HepG2 (cell line): ENCODE measurements at regions not wholly inside any gene's neighbourhood (a gene's known extent, or its start where the extent isn't known, plus 50 kb on each side); places are given as distances from the start of the nearest gene placed in this dataset.

ENCODE experiments used
- ARHGAP35 ChIP-seq: sonication (generic); formaldehyde crosslinking; IDR thresholded peaks from 2 replicates; pipeline ENCODE4 v1.9.0; 2022; ENCODE audit warnings: mild to moderate bottlenecking, inconsistent platforms, moderate library complexity, missing genetic modification reagents, borderline replicate concordance
- ELK4 ChIP-seq: sonication (generic); formaldehyde crosslinking; IDR thresholded peaks from 2 replicates; pipeline ENCODE4 v1.9.0; 2021; ENCODE audit warnings: missing genetic modification reagents, borderline replicate concordance
- USF2 ChIP-seq, 2 experiments: sonication (generic) in 1 of 2; formaldehyde crosslinking in 1 of 2; IDR thresholded peaks; 2 replicates each; pipeline versions ENCODE4 v1.5.1 to v1.6.1; 2011 to 2020; ENCODE audit warnings: borderline replicate concordance in 1 of 2, low read depth in 1 of 2, low read length in 1 of 2, mild to moderate bottlenecking in 1 of 2, missing genetic modification reagents in 1 of 2, moderate library complexity in 1 of 2
- ZBTB43 ChIP-seq: sonication (generic); formaldehyde crosslinking; conservative IDR thresholded peaks from 2 replicates; pipeline ENCODE4 v1.4.0; 2020; ENCODE audit warnings: missing genetic modification reagents
- ZNF121 ChIP-seq: sonication (generic); formaldehyde crosslinking; IDR thresholded peaks from 2 replicates; pipeline ENCODE4 v1.5.0; 2020; ENCODE audit warnings: mild to moderate bottlenecking, missing genetic modification reagents
- TF ChIP-seq, protein P1 (sequence below): sonication (generic); formaldehyde crosslinking; IDR thresholded peaks from 2 replicates; pipeline ENCODE4 v1.4.0; 2020; ENCODE audit warnings: mild to moderate bottlenecking, missing genetic modification reagents

- TF ChIP-seq, protein P1, sequence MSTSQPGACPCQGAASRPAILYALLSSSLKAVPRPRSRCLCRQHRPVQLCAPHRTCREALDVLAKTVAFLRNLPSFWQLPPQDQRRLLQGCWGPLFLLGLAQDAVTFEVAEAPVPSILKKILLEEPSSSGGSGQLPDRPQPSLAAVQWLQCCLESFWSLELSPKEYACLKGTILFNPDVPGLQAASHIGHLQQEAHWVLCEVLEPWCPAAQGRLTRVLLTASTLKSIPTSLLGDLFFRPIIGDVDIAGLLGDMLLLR (CRISPR knock-in tag) = no peak
- TF ChIP-seq ZBTB43 (CRISPR knock-in tag) = no peak
- TF ChIP-seq ARHGAP35 (CRISPR knock-in tag) = no peak
- no peak for TF ChIP-seq USF2 (IDR thresholded peaks at IDR 0.05; ENCODE audit: low read depth, low read length)
- TF ChIP-seq USF2 (CRISPR knock-in tag; IDR thresholded peaks at IDR 0.05; ENCODE audit: borderline replicate concordance) = no peak
- TF ChIP-seq ZNF121 (CRISPR knock-in tag) = no peak
- no peak for TF ChIP-seq ELK4 (CRISPR knock-in tag)
Measured at GRCh38 chr4:72842323-72842722, 227.2 kb downstream of the COX18 start.
